ENCODE measurements at regions not wholly inside any gene's neighbourhood (a gene's known extent, or its start where the extent isn't known, plus 50 kb on each side); places are given as distances from the start of the nearest gene placed in this dataset.

DNA sequence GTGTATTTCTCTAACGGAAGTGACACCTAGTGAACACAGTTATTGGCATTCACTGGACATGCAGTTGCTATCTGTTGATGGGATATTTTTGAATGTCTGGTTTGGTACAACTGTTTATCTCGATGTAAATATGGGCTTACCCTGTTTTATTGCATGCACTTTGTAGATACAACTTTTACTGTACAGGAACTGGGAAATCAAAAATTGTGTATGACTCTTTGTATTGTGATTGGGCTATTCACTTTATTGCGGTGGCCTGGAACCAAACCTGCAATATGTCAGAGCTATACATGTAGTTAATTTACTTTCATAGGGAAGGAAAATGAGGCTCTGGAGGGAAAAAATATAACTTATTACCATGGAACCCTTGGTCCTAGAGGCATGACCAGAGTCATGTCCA lies 380.7 kb upstream of the KIRREL3 start:
- TF ChIP-seq, protein P1, sequence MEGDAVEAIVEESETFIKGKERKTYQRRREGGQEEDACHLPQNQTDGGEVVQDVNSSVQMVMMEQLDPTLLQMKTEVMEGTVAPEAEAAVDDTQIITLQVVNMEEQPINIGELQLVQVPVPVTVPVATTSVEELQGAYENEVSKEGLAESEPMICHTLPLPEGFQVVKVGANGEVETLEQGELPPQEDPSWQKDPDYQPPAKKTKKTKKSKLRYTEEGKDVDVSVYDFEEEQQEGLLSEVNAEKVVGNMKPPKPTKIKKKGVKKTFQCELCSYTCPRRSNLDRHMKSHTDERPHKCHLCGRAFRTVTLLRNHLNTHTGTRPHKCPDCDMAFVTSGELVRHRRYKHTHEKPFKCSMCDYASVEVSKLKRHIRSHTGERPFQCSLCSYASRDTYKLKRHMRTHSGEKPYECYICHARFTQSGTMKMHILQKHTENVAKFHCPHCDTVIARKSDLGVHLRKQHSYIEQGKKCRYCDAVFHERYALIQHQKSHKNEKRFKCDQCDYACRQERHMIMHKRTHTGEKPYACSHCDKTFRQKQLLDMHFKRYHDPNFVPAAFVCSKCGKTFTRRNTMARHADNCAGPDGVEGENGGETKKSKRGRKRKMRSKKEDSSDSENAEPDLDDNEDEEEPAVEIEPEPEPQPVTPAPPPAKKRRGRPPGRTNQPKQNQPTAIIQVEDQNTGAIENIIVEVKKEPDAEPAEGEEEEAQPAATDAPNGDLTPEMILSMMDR (IDR thresholded peaks at IDR 0.05; ENCODE audit: low read depth, low read length, poor library complexity, severe bottlenecking) = no peak
- TF ChIP-seq EZH2phosphoT487 (IDR thresholded peaks at IDR 0.05; ENCODE audit: borderline replicate concordance, low read length) = no peak

Measured in DOHH2 (cell line).